ENCODE measurements at regions not wholly inside any gene's neighbourhood (a gene's known extent, or its start where the extent isn't known, plus 50 kb on each side); places are given as distances from the start of the nearest gene placed in this dataset.
"Not testable (repeated sequence)": the region's sequence is repeated elsewhere in the genome, so short reads cannot be mapped to it uniquely, and the experiment has no call there.

- no peak for DNase-seq
These were observed 223.5 kb upstream of the FAM241A start for GRCh38 chr4:111921714-111922113.

- DNase-seq: no peak
These were observed 221.5 kb upstream of the FAM241A start for GRCh38 chr4:111923786-111924185.

- no peak for DNase-seq
These were observed 220.6 kb upstream of the FAM241A start for GRCh38 chr4:111924696-111925095.

- DNase-seq: no peak
These were observed 214.6 kb upstream of the FAM241A start for GRCh38 chr4:111930659-111931058.

GRCh38 chr4:111933703-111934102 is 211.6 kb upstream of the FAM241A start:
- no peak for DNase-seq

- no peak for DNase-seq
These were observed 210.9 kb upstream of the FAM241A start for GRCh38 chr4:111934314-111934713.

- DNase-seq: no peak
These were observed 207.9 kb upstream of the FAM241A start for GRCh38 chr4:111937368-111937767.

- no peak for DNase-seq
These were observed 203.3 kb upstream of the FAM241A start for GRCh38 chr4:111941957-111942356.

- no peak for DNase-seq
These were observed 201.5 kb upstream of the FAM241A start for GRCh38 chr4:111943796-111944203.

GRCh38 chr4:111945014-111945413 is 200.2 kb upstream of the FAM241A start:
- no peak for DNase-seq

GRCh38 chr4:111946800-111947199 is 198.5 kb upstream of the FAM241A start:
- no peak for DNase-seq

GRCh38 chr4:111952688-111953087 is 192.6 kb upstream of the FAM241A start:
- DNase-seq: no peak

GRCh38 chr4:111954550-111954949 is 190.7 kb upstream of the FAM241A start:
- no peak for DNase-seq

GRCh38 chr4:111955001-111955400 is 190.3 kb upstream of the FAM241A start:
- DNase-seq: no peak

GRCh38 chr4:111957116-111957515 is 188.1 kb upstream of the FAM241A start:
- no peak for DNase-seq

- DNase-seq: no peak
These were observed 187.3 kb upstream of the FAM241A start for GRCh38 chr4:111957997-111958396.

GRCh38 chr4:111959222-111959621 is 186.0 kb upstream of the FAM241A start:
- no peak for DNase-seq

- no peak for DNase-seq
These were observed 185.0 kb upstream of the FAM241A start for GRCh38 chr4:111960241-111960667.

- DNase-seq: not testable (repeated sequence)
These were observed 184.2 kb upstream of the FAM241A start for GRCh38 chr4:111961026-111961425.

GRCh38 chr4:111961809-111962208 is 183.4 kb upstream of the FAM241A start:
- no peak for DNase-seq

- no peak for DNase-seq
These were observed 182.0 kb upstream of the FAM241A start for GRCh38 chr4:111963158-111963700.

- no peak for DNase-seq
These were observed 167.8 kb upstream of the FAM241A start for GRCh38 chr4:111977419-111977965.

- DNase-seq: no peak
These were observed 165.3 kb upstream of the FAM241A start for GRCh38 chr4:111979921-111980320.

GRCh38 chr4:111982089-111982488 is 163.2 kb upstream of the FAM241A start:
- DNase-seq: no peak
